PC-9 (cell line): ENCODE measurements at regions not wholly inside any gene's neighbourhood (a gene's known extent, or its start where the extent isn't known, plus 50 kb on each side); places are given as distances from the start of the nearest gene placed in this dataset.

Source experiments
- CTCF ChIP-seq: fragments of 200-600 bp; sonication (generic); conservative IDR thresholded peaks from 2 replicates; pipeline ENCODE4 v1.6.1; 2017; ENCODE audit warnings: mixed run types, antibody characterized with exemption, mild to moderate bottlenecking, moderate library complexity
- EZH2 ChIP-seq: fragments of 200-600 bp; sonication (generic); IDR thresholded peaks from 2 replicates; pipeline ENCODE4 v1.8.0; 2017; ENCODE audit warnings: antibody characterized with exemption, low read depth

- TF ChIP-seq CTCF: no peak
- no peak for TF ChIP-seq EZH2
Measured at GRCh38 chr2:16321256-16321655, 344.4 kb downstream of the CYRIA start.
